ENCODE measurements at regions not wholly inside any gene's neighbourhood (a gene's known extent, or its start where the extent isn't known, plus 50 kb on each side); places are given as distances from the start of the nearest gene placed in this dataset.

DNA sequence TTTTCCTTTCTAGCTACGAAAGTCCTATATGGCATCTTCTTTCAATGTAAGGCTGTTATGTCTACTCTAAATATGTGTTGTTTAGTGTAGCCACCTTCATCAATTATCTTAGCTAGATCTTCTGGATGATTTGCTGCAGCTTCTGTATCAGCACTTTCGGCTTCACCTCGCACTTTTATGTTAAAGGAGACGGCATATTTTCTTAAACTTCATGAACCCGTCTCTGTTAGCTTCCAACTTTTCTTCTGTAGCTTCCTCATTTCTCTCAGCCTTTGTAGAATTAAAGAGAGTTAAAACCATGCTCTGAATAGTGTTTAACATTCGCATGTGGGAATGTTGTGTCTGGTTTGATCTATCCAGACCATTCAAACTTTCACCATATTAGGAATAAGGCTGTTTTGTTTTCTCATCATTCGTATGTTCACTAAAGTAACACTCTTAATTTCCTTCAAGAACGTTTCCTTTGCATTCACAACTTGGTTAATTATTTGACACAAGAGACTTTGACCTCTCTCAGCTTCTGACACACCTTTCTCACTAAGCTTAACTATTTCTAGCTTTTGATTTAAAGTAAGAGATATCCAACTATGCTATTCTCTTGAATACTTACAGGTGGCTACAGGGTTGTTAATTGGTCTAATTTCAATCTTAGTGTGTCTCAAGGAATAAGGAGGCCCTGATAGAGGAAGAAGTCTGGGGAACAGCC, 476.8 kb downstream of the GABRG1 start:
- TF ChIP-seq, protein P1, sequence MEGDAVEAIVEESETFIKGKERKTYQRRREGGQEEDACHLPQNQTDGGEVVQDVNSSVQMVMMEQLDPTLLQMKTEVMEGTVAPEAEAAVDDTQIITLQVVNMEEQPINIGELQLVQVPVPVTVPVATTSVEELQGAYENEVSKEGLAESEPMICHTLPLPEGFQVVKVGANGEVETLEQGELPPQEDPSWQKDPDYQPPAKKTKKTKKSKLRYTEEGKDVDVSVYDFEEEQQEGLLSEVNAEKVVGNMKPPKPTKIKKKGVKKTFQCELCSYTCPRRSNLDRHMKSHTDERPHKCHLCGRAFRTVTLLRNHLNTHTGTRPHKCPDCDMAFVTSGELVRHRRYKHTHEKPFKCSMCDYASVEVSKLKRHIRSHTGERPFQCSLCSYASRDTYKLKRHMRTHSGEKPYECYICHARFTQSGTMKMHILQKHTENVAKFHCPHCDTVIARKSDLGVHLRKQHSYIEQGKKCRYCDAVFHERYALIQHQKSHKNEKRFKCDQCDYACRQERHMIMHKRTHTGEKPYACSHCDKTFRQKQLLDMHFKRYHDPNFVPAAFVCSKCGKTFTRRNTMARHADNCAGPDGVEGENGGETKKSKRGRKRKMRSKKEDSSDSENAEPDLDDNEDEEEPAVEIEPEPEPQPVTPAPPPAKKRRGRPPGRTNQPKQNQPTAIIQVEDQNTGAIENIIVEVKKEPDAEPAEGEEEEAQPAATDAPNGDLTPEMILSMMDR (IDR thresholded peaks at IDR 0.05) = no peak

DNA sequence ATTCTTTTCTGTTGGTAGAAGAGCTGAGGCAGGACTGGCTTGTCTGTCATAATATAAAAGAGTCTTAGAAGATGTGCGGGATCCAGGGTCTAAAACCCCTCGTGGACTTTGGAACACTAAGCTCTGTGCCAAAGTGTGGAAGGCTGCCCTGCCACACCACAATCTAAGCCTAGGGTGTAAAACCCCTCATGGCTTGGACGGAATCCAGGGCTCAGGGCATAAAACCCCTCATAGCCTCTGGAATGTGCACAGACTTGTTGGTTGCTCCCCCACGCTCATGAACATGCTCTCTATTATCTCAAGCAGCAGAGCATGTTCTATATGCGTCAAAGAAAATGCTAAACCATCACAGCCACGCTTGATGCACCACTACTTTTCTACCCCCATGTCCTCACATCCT, 483.6 kb downstream of the GABRG1 start:
- TF ChIP-seq, protein P1 (IDR thresholded peaks at IDR 0.05) = no peak

DNA sequence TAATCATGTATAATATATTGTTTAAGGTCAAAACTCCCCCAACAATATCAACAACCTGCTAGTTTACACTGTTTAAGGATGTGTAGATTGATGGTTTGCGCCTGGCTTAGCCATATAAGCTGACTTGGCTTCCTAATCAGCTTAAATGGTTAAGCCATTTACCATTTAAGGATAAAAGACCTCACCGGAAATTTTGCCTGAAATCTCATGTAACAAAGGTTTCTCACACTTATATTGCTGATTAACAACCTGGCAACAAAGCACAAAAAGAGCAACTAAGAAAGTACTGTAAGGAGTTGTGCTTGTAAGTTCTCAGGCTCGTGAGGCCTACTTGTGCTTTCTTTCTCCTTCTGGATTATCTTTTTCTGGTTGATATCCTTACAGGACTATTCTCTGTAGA, 485.2 kb downstream of the GABRG1 start:
- TF ChIP-seq, protein P1 (IDR thresholded peaks at IDR 0.05) = no peak

DNA sequence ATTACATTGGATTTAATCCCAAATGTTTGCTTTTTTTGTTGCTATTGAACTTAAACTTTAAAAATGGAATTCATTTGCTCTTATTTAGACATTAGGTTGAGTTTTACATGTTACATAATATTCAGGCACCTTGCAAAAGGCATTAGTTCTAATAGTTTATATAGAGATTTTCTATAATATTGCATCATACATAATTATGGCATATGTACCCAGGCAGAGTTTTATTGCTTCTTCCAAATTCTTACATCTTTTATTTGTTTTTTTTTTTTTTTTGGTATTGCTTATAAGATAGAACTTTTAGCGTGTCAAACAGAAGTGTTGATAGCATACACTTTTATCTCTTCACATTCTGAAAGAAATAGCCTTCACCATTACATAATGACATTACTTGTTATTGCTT, 487.7 kb downstream of the GABRG1 start:
- TF ChIP-seq, protein P1 (IDR thresholded peaks at IDR 0.05) = no peak

DNA sequence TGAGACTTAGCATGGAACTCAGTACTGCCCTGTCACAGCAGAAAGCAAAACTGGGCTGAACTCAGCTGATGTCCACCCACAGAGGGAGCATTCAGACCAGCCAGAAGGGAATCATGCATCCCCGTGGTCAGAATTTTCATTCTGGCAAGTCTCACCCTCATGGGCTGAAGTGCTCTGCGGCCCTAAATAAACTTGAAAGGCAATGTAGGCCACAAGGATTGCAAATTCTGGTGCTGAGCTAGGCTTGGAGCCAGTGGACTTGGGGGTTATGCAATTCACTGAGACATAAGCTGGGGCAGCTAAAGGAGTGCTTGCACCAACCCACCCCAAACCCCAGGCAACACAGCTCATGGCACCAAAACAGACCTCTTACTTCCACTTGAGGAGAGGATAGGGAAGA, 494.1 kb downstream of the GABRG1 start:
- TF ChIP-seq, protein P1 (IDR thresholded peaks at IDR 0.05) = no peak

DNA sequence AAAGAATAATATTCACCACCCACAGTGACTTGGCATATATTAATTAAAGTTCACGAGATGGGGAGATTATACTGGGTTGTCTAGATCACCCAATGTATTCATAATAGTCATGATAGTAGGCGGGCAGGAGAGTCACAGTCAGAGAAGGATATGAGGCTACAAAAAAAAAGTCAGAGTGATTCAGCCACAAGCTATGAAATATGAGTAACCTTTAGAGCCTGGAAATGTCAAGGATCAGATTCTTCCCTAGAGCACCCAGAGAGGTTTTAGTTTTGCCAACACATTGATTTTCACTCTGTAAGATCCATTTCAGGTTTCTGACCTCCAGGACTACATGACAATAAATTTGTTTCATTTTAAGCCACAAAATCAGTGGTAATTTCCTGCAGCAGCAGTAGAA, 501.9 kb downstream of the GABRG1 start:
- TF ChIP-seq, protein P1 (IDR thresholded peaks at IDR 0.05) = no peak

DNA sequence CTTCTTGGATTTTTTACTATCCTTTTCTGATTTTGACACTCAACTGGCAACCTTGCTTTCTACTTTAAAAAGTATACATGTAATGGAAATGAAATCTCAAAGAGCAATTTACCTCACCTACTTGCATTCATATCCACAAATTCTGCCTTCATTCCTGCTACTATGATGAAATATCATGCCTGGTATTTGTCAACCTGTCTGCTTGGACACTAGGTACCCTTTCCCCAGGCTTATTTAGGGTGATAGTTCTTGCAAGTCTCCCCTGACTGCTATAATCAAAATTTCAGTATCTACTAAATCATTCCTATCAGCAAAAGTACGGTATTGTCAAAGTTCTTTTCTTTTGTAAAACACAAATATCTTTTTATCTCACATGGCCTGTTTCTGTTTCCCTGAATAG, 503.0 kb downstream of the GABRG1 start:
- TF ChIP-seq, protein P1 (IDR thresholded peaks at IDR 0.05) = no peak
